Breast epithelium (tissue), 3 donors: ENCODE measurements at regions not wholly inside any gene's neighbourhood (a gene's known extent, or its start where the extent isn't known, plus 50 kb on each side); places are given as distances from the start of the nearest gene placed in this dataset.

Experiments used
- CTCF ChIP-seq, 3 donors: fragments of 450-650 bp; IDR thresholded peaks; one replicate each; pipeline ENCODE4 v1.5.1; 2016 to 2017; ENCODE audit warnings: antibody characterized with exemption in 3 of 3, mild to moderate bottlenecking in 3 of 3, moderate library complexity in 3 of 3
- POLR2A ChIP-seq: fragments of 450-650 bp; IDR thresholded peaks from one replicate; pipeline ENCODE4 v1.6.1; 2016; ENCODE audit warnings: antibody characterized with exemption, mild to moderate bottlenecking, moderate library complexity

- no peak for TF ChIP-seq CTCF (IDR thresholded peaks at IDR 0.05)
- TF ChIP-seq POLR2A = no peak
These were observed 54.4 kb upstream of the IRF2 start for GRCh38 chr4:184528713-184529112.
